GM20431 (cell line): ENCODE measurements at regions not wholly inside any gene's neighbourhood (a gene's known extent, or its start where the extent isn't known, plus 50 kb on each side); places are given as distances from the start of the nearest gene placed in this dataset.

Experiments used
- in situ Hi-C: fragments of 300-500 bp; cut with MseI, MboI; formaldehyde crosslinking; loops from one replicate; pipeline ENCODE4 v1.15.0; 2020; ENCODE audit warnings: low sequenced_read_pairs; ENCODE audit not compliant: unreplicated experiment

- in situ Hi-C loops = no loop called here
Observed at GRCh38 chr3:99250272-99250671, 348.8 kb upstream of the DCBLD2 start.

DNA sequence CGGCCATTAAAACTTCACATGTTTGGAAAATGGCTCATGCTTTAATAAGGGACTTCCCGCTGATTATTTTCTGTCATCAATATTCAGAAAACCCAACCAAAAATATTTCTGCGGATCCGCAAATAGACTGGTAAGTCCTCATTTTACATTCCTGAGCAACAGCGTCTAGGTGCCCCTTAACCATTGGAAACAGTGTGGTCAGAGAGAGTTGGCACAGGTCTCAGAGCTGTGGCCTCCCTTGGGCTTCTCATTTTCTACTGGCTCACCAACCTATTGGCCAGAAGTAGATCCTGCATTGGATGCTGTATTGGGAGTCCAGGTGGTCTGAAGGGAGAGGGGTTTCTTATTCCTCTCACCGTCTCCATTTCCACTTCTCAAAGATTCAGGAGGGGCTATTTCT lies 348.1 kb upstream of the DCBLD2 start:
- in situ Hi-C loops = no loop called here

DNA sequence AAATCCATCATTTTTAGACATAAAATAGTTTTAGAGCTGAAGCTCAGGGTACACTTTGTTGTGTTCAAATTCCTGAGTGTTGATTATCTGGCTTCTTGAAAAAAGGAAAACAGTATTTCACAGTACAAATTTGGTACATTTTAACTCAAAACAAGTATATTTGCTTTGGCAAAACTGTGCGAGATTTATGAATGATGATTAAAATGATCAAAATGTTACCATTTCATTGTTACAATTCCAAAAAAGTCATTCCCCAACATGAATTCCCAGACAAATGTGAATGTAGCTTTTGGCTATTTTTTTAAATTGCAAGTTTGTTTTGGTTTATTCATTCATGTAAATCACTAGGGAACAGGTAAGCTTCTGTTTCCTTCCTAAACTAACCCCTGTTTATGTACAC lies 347.4 kb upstream of the DCBLD2 start:
- in situ Hi-C loops = no loop called here

DNA sequence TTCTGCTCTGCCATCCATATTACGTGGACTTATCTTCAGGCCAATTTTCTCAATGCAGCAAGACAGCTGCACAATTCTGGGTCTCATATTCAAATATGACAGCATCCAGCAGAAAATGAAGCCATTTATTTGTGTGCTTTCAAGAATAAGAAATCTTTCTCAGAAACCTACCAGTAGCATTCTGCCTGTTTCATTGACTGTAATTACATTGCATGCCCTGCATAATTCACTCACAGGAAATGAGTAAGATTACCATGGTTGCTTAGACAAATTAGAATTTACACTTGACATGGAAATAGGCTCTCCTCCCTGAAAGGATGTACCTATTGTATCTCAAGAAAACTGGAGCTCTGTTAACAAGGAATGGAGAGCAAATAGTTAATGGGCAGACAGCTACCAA lies 346.6 kb upstream of the DCBLD2 start:
- in situ Hi-C loops = no loop called here

- in situ Hi-C loops = no loop called here
Observed at GRCh38 chr3:99246010-99246654, 344.6 kb upstream of the DCBLD2 start.

- in situ Hi-C loops = no loop called here
Observed at GRCh38 chr3:99242271-99242670, 340.8 kb upstream of the DCBLD2 start.

DNA sequence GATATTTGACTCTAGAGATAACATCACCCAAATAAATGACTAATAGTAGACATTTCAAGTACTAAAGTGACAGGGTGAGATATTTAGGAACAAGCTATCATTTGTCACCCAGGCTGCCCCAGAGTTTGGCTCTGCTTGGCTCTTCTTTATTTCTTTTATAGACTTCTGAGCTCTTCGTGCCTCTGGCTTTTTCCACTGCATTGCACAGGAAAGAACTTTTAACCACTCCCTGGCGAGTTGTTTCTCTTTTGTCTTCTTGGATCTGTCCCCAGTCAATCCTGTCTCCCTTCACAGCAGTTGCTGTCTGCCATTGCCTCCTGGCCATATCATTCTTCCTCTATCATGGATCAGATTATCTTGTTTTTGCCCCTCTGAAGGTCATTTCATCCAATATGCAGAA lies 339.2 kb upstream of the DCBLD2 start:
- in situ Hi-C loops = no loop called here

DNA sequence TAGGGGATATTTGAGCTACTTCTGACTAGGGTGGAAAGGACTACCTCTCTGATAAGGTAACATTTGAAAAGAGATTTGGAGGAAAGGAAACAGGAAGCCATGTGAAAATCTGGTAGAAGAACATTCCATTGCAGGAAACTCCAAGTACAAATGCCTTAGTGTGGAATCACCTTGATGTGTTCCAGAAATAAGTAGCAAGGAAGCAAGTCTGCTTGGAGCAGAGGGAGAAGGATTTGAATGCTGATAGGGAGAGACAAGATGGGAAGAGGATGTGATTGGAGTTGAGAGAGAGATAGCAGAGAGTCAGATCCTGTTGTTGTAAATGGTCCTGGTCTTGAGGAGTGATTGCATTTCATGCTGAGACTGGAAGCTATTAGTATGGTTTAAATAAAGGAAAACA lies 335.1 kb upstream of the DCBLD2 start:
- in situ Hi-C loops = no loop called here

DNA sequence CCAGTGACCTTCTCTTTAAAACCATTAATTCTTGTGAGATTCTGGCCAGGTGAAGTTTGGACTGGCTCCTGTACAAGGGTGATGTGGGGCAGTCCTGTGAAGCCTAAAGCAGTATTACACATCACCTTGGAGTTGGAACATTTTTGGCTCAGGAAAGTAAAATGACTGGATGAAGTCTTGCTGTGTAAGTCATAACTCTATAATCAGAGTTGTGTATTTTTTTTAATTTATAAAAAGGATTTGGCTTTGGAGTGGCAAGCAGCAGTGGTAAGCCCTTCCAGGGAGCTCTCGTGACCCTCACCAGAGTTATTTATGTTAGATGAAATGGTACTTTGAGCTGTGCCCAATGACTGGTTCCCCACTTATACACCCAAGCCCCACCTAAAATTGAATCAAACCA lies 331.2 kb upstream of the DCBLD2 start:
- in situ Hi-C loops = no loop called here

GRCh38 chr3:99218468-99218867 lies 317.0 kb upstream of the DCBLD2 start:
- in situ Hi-C loops = no loop called here

GRCh38 chr3:99212969-99213368 lies 311.5 kb upstream of the DCBLD2 start:
- in situ Hi-C loops = no loop called here

- in situ Hi-C loops = no loop called here
Observed at GRCh38 chr3:99211309-99211708, 309.8 kb upstream of the DCBLD2 start.

- in situ Hi-C loops = loop anchor here (25.0 kb wide), 1 partner anchor 387 kb away; no protein-coding TSS in a partner anchor
Observed at GRCh38 chr3:99199021-99199420, 297.5 kb upstream of the DCBLD2 start.

DNA sequence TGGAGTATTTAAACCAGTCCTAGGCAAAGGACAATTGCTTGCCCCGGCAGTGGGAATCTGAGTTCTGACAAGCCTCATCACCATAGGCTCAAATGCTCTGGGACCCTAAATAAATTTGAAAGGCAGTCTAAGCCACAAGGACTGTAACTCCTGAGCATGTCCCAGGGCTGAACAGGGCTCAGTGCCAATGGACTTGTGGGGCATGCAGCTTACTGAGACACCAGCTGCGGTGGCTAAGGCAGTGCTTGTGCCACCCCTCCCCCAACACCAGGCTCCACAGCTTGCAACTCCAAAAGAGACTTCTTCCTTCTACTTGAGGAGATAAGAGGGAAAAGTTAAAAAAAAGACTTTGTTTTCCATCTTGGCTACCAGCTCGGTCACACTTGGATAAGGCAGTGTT lies 289.7 kb upstream of the DCBLD2 start:
- in situ Hi-C loops = loop anchor here (25.0 kb wide), 1 partner anchor 379 kb away; no protein-coding TSS in a partner anchor

GRCh38 chr3:99188936-99189335 lies 287.4 kb upstream of the DCBLD2 start:
- in situ Hi-C loops = loop anchor here (25.0 kb wide), 1 partner anchor 377 kb away; no protein-coding TSS in a partner anchor

DNA sequence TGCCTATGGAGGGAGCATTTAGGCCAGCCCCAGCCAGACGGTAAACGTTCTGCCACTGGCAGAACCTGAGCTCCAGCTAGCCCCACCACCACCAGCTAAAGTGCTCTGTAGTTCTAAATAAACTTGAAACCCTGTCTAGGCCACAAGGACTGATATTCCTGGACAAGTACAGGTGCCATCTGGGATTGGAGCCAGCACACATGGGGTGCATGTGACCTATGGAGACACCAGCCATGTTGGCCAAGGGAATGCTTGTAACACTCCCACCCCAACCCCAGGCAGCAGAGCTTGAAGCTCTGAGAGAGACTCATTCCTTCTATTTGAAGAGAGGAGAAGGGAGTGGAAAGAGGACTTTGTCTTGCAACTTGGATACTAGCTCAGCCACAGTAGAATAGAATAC lies 284.5 kb upstream of the DCBLD2 start:
- in situ Hi-C loops = loop anchor here (25.0 kb wide), 1 partner anchor 374 kb away; no protein-coding TSS in a partner anchor

GRCh38 chr3:99176169-99176964 lies 274.9 kb upstream of the DCBLD2 start:
- in situ Hi-C loops = loop anchor here (25.0 kb wide), 1 partner anchor 364 kb away; no protein-coding TSS in a partner anchor

DNA sequence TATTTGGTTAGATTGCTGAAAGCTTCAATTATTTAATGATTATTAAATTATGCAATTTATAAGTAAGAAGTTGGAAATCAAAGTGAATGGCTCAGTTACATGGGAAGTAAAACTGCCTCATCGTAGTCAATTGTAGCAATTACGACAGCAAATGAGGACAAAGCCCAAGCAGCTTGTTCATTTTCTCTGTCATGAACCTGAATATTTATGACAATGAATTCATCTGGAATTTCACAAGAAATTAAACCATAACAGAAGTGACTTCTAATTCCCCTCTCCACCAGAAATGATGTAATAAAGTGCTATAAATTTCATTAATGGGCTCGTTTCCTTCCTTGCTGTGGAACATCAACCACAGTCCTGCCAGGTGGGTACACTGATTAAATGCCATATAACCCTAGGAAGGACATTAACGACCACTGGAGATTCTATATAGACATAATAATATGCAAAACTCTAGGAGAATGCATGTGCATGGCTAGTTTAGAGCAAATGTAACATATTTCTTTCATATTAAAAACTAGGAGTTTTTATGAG lies 273.8 kb upstream of the DCBLD2 start:
- in situ Hi-C loops = loop anchor here (25.0 kb wide), 1 partner anchor 363 kb away; no protein-coding TSS in a partner anchor

- in situ Hi-C loops = no loop called here
Observed at GRCh38 chr3:99172736-99173657, 271.5 kb upstream of the DCBLD2 start.

DNA sequence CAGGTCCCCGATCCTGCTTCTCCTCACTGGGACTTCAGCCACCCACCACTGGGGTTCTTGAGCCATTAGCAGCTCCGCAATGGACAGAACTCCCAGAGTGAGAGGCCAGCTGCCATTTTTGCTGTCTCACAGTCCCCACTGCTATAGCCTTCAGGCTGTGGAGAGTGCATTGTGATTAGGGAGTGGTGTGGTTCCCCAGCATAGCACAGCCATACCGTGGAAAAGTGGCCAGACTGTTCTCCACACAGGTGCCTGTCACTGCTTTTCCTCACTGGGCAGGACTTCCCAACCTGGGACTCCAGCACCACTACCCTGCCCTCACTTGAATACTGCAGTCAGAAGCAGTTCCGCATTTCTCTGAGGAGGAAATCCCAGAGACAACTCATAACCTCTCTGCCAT lies 270.3 kb upstream of the DCBLD2 start:
- in situ Hi-C loops = no loop called here
